Astrocyte (in vitro differentiated cells and primary cell): ENCODE measurements at regions not wholly inside any gene's neighbourhood (a gene's known extent, or its start where the extent isn't known, plus 50 kb on each side); places are given as distances from the start of the nearest gene placed in this dataset.

ENCODE experiments used
- CTCF ChIP-seq: IDR thresholded peaks from 2 replicates; pipeline ENCODE4 v1.5.1; 2011; ENCODE audit warnings: low read depth, mild to moderate bottlenecking, inconsistent platforms, low read length, moderate library complexity; ENCODE audit not compliant: insufficient read depth
- EZH2 ChIP-seq: IDR thresholded peaks from 2 replicates; pipeline ENCODE4 v1.6.1; 2012; ENCODE audit warnings: mild to moderate bottlenecking, low read length, inconsistent platforms; ENCODE audit not compliant: insufficient read depth

GRCh38 chr13:28579322-28579721 is 79.6 kb upstream of the POMP start:
- TF ChIP-seq CTCF (no peak), EZH2 (no peak)
